HG02970 (cell line): ENCODE measurements at regions not wholly inside any gene's neighbourhood (a gene's known extent, or its start where the extent isn't known, plus 50 kb on each side); places are given as distances from the start of the nearest gene placed in this dataset.

Experiments used
- ATAC-seq: cut with Tn5 transposase; IDR thresholded peaks from one replicate; pipeline ENCODE4 v1.9.1; 2021; ENCODE audit warnings: mild to moderate bottlenecking, moderate library complexity, moderate number of reproducible peaks; ENCODE audit not compliant: unreplicated experiment, low FRiP score

- ATAC-seq = no peak
Measured at GRCh38 chr10:124267231-124267885, 151.4 kb downstream of the OAT start.

GRCh38 chr10:124266468-124267230 lies 152.1 kb downstream of the OAT start:
- no peak for ATAC-seq

DNA sequence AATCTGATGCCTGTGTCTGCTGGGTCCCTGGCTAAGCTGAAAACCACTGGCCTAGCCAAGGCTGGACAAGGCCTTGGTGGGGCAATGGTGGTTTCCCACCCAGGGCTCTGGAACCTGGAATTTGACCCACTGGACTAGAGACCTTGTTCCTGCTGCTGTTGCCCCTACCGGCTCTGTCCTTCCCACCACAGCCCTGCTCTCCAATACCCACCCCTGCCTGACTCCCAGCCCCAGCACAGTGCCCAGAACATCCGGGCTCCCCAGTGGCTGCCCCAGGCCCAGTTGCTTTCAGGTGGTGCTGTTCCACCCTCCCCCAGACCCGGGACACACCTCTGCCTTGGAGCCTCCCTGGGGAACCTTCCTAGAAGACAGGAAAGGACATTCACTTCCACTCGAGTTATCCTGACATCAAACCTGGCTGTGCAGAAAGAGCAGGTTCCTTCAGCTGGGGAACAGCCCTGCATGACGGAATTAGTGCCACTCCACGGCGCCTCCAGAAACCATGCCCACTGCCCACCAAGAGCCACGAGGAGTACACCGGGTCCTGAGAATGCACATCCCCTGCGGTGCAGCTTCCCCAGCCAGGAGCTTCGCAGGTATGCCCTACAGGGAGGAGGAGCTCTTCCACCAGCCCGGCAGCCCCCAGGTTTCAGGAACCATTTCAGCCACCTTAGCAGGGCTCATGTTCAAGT lies 152.8 kb downstream of the OAT start:
- no peak for ATAC-seq

DNA sequence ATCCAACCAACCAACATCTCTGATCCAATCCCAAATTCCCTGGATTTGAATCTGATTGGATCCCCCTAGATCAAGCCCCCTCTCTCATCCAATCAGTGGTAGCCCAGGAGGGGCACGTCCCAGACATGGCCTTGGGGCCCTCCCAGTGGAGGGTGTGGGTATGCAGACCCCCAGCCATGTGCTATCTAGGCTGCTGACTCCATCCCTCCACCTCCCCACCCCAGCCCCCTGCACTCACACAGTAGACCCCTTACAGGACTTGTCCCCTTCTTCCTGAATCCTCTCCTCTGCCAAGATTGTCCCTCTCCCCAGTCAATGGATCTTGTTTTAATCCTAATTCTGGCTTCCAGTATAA lies 153.4 kb downstream of the OAT start:
- no peak for ATAC-seq

- ATAC-seq = no peak
Measured at GRCh38 chr10:124264711-124265390, 153.9 kb downstream of the OAT start.

GRCh38 chr10:124264271-124264670 lies 154.5 kb downstream of the OAT start:
- no peak for ATAC-seq

DNA sequence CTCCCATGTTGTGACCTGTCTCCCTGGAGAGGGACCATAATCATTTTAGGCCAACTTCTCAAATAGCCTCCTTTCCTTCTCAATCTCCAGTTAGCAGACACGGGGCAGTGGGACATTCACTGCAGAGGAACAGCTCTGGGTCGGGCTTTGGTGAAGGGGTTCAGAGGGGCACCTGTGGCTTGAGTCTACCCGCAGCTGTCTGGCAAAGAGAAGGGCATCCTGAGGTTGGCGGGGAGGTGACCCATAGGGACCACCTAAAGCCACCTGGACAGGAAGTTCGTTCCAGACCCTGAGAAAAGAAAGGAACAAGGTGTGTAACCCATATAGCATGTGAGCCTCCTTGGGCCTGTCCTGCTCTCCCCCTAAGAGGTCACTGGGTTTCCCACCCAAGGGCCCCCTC lies 155.0 kb downstream of the OAT start:
- no peak for ATAC-seq

DNA sequence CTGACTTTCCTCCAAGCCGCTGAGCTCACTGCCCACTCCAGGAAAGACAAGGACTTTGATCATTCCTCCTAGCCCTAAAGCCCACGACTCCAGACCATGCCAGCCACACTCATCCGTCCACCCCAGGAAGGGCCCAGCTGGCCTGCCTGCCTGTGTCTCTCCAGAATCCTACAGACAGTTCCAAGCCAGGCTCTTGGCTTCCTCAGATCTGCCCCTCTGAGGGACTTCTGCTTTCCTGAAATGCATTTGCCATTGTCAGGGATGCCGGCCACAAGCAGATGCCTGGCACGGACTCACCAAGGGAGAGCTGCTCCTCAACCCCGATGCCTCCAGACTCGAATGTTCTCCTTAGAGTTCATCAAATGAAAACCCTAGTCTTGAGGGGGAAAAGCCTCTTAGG lies 155.8 kb downstream of the OAT start:
- ATAC-seq = no peak

DNA sequence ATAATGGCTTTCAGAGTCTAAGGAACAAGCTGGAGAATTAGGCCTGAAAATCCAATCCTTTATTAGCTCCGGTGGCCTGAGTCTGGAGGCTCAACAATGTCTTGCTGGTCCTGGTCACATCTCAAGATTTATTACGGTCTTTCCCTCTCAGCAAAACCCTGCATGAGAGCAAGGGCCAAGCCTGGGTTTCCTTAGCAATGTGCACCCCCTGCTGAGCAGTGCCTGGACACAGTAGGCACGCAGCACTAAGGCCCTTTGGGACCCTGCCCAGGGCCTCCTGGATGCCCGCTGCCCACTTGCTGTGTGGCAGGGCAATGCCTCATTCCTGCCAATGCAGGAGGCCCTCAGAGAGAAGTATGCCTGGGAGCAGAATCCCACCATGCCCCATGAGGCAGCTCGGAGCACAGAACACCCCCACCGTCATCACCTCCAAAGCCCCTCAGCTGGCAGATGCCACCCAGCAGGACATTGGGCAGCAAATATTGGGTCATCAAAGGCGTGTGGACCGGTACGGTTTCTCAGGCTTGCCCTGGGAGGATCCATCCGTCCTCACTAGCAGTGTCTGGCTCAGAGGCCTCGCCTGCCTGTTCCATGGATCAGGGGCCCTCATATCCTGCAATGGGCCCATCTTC lies 156.4 kb downstream of the OAT start:
- no peak for ATAC-seq

GRCh38 chr10:124259139-124259825 lies 159.4 kb downstream of the OAT start:
- no peak for ATAC-seq

DNA sequence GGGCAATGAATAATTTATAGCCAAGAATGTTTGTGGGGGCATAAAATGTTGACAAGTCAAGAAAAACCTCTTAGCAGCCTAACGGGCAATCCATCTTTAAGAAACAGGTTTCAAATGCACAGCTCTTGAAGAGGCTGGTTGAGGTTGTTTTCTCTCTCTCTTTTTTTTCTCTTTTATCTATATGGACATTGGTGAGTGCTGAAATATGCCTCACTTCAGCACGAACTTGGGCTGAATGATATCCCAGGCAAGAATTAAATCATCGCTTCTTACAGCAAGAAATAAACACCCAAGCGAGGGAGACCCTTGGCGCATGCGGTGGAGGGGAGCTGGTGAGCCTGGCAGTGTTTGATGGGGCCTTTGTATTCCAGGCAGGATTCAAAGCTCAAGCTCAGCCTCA lies 160.9 kb downstream of the OAT start:
- no peak for ATAC-seq

- no peak for ATAC-seq
Measured at GRCh38 chr10:124256151-124256550, 162.6 kb downstream of the OAT start.

DNA sequence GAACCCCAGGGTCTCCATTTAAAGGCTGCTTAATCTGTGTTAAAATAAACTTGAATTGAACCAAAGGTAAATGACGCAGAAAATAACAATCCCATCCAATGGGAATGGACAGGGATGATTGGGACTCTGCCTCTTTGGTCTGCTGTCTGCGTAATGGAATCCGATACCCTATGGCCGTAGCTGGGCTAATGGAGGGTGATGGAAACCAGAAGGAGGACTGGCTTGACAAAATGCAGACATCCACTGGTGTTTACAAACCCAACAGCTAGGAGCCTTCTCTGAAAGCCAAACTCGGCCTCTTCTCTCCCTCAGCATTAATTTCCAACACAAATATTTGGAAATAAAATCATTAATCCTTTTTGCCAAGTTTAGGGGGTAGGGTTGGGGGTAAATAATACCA lies 162.2 kb upstream of the CHST15 start:
- no peak for ATAC-seq

DNA sequence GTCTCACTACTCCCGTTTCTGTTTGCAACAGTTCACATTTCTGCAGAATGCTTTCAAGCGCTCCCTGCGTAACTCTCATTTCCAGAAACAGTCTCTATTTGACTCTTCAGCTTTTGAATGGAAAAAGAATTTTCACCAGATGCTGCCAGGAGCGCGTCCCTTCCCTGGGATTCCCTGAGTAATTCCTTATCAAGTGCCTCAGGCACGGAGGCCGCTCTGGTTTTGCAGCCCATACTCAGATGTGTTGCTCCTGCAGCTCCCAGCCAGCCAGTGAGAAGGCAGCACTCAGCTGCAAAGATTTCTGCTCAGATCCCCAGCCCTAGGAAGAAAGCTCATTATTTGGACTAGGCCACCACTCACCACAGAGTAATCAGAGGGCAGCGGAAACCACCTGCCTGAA lies 161.1 kb upstream of the CHST15 start:
- ATAC-seq = no peak

DNA sequence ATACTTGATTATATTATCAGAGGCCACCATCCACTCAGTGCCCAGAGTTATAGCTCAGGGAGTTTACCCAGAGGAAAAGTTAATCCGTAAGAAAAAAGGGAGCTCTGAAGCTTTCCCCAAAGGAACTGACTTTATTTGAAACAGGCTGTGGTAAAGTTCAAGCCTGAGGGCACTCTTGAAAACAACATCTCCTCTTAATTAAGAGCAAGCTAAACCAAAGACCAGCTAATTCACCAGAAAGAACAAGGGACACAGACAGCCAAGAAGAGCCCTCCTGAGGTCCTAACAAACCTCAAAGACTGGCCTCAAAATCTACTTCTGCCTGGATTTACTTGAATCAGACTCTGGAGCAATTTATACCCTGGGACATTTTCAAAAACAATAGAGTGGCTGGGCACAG lies 159.6 kb upstream of the CHST15 start:
- ATAC-seq = no peak

- ATAC-seq = no peak
Measured at GRCh38 chr10:124252097-124252715, 158.8 kb upstream of the CHST15 start.

DNA sequence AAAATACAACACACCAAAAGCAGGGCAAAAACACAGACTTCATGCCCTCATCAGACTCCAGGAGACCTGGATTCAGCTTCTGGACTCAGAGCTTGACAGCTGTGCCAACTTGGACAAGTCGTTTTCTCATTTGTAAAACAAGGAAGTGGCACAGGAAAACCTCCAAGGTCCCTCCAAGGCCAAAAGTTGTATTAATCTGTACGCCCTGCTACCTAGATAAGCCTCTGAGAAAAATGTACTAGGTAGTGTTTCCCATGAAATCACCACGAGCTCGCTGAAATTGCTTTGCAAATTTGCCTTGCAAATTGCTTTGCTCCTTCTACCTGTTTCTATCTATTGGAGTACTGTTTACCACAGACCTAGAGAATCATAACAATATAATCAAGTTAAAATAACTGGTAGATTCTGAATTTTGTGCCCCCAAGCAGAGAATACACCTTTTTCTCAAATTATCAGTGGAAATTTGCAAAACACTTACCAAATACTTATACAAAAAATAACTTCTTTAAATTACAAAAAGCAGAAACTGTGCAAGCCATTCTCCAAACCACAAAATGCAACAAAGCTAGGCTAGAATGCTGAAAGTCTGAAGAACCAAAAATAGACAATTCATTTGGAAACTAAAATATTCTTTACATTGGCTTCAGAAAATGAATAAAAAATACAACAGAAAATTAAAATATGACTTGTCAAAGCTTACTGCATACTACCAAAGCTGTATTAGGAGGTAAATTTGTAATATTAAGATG lies 158.1 kb upstream of the CHST15 start:
- no peak for ATAC-seq

DNA sequence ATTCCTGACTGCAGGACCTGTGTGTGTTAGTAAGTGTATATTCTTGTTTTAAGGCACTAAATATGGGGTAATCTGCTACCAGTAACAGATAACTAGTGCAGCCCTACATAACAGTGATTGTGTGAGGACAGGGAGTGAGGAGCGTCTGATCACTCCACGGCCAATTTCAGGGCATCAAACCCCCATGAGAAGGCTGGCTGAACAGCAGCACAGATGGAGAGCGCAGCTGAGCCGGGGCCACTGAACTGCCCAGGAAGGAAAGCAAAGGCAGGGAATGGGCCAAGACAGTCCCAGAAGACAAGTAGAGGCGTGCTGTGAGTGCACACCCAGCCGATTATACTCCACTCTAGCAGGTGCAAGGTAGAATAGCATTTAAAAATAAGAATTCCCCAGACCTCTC lies 157.1 kb upstream of the CHST15 start:
- no peak for ATAC-seq

DNA sequence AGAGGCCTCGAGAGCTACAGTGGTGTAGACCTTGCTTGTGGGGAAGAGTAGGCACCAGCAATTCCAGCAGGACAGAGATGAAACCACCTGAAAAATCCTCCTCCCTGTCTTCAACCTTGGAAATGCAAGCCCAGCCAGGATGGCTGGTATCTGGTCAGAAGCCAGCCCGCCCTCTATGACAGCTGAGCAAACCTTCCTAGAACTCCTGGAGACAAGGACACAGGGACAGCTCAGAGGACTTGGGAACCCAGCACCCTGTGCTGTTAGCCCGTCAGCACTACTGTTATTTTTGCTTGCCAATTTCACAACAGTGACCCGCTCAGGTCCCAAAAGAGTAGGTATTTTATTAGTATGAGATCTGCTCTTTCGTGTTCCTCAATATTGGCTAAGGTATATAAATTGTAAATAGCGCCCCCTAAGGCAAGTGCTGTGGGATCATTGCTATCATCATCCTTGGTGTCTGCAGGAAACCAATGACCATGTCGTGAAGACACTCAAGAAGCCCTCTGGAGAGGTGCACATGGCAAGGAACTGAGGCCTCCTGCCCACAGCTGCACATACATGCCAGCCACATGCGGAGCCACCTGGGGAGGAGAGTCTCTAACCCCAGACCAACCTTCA lies 156.5 kb upstream of the CHST15 start:
- ATAC-seq = no peak
